ENCODE measurements at regions not wholly inside any gene's neighbourhood (a gene's known extent, or its start where the extent isn't known, plus 50 kb on each side); places are given as distances from the start of the nearest gene placed in this dataset.

- no peaks in the 10 kb centered on the region for H3K4me1 ChIP-seq (ENCODE audit: low read length)
- H3K79me2 ChIP-seq (ENCODE audit: low read length): no peaks in the 10 kb centered on the region
- no peaks in the 10 kb centered on the region for H3K36me3 ChIP-seq (replicated peaks; ENCODE audit: low read depth, low read length)
- TF ChIP-seq EZH2phosphoT487 (IDR thresholded peaks at IDR 0.05; ENCODE audit: low read depth): no peak
- TF ChIP-seq, protein P1, sequence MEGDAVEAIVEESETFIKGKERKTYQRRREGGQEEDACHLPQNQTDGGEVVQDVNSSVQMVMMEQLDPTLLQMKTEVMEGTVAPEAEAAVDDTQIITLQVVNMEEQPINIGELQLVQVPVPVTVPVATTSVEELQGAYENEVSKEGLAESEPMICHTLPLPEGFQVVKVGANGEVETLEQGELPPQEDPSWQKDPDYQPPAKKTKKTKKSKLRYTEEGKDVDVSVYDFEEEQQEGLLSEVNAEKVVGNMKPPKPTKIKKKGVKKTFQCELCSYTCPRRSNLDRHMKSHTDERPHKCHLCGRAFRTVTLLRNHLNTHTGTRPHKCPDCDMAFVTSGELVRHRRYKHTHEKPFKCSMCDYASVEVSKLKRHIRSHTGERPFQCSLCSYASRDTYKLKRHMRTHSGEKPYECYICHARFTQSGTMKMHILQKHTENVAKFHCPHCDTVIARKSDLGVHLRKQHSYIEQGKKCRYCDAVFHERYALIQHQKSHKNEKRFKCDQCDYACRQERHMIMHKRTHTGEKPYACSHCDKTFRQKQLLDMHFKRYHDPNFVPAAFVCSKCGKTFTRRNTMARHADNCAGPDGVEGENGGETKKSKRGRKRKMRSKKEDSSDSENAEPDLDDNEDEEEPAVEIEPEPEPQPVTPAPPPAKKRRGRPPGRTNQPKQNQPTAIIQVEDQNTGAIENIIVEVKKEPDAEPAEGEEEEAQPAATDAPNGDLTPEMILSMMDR (IDR thresholded peaks at IDR 0.05; ENCODE audit: low read depth, low read length): no peak
- no peaks in the 10 kb centered on the region for H3K9me3 ChIP-seq (ENCODE audit: insufficient read depth, low read length)
- no peaks in the 10 kb centered on the region for H3K27me3 ChIP-seq (ENCODE audit: low read depth, low read length)
- H2AFZ ChIP-seq (ENCODE audit: low read depth, low read length): no peak overlapping the region
- H3K27ac ChIP-seq (ENCODE audit: low read length): no peak overlapping the region
- no peak overlapping the region for H3K4me3 ChIP-seq (ENCODE audit: low read length)
- no peak overlapping the region for H3K9ac ChIP-seq (ENCODE audit: low read length)
- no peaks in the 10 kb centered on the region for H4K20me1 ChIP-seq (ENCODE audit: insufficient read depth, low read length)
- H3K4me2 ChIP-seq (ENCODE audit: low read length): no peak overlapping the region
Observed at GRCh38 chr18:52090005-52090404, 250.0 kb upstream of the DCC start.

GRCh38 chr18:52093171-52093570 is 246.8 kb upstream of the DCC start:
- H3K9ac ChIP-seq (ENCODE audit: low read length): no peak overlapping the region
- H3K4me1 ChIP-seq (ENCODE audit: low read length): no peaks in the 10 kb centered on the region
- no peak overlapping the region for H3K27ac ChIP-seq (ENCODE audit: low read length)
- H3K27me3 ChIP-seq (ENCODE audit: low read depth, low read length): no peaks in the 10 kb centered on the region
- H3K4me3 ChIP-seq (ENCODE audit: low read length): no peak overlapping the region
- H3K9me3 ChIP-seq (ENCODE audit: insufficient read depth, low read length): no peaks in the 10 kb centered on the region
- H3K79me2 ChIP-seq (ENCODE audit: low read length): no peaks in the 10 kb centered on the region
- no peak for TF ChIP-seq EZH2phosphoT487 (IDR thresholded peaks at IDR 0.05; ENCODE audit: low read depth)
- TF ChIP-seq, protein P1 (IDR thresholded peaks at IDR 0.05; ENCODE audit: low read depth, low read length): no peak
- H3K4me2 ChIP-seq (ENCODE audit: low read length): no peak overlapping the region
- H2AFZ ChIP-seq (ENCODE audit: low read depth, low read length): no peak overlapping the region
- H3K36me3 ChIP-seq (replicated peaks; ENCODE audit: low read depth, low read length): no peaks in the 10 kb centered on the region
- H4K20me1 ChIP-seq (ENCODE audit: insufficient read depth, low read length): no peaks in the 10 kb centered on the region

GRCh38 chr18:52118684-52119083 is 221.3 kb upstream of the DCC start:
- TF ChIP-seq, protein P1 (IDR thresholded peaks at IDR 0.05; ENCODE audit: low read depth, low read length): no peak
- TF ChIP-seq EZH2phosphoT487 (IDR thresholded peaks at IDR 0.05; ENCODE audit: low read depth): no peak
- Histone ChIP-seq H4K20me1 (ENCODE audit: insufficient read depth, low read length) (no peaks in the 10 kb centered on the region), H3K27me3 (ENCODE audit: low read depth, low read length) (no peaks in the 10 kb centered on the region), H3K79me2 (ENCODE audit: low read length) (no peaks in the 10 kb centered on the region), H2AFZ (ENCODE audit: low read depth, low read length) (no peak overlapping the region), H3K4me1 (ENCODE audit: low read length) (no peaks in the 10 kb centered on the region), H3K36me3 (replicated peaks; ENCODE audit: low read depth, low read length) (no peaks in the 10 kb centered on the region), H3K4me2 (ENCODE audit: low read length) (no peak overlapping the region), H3K27ac (ENCODE audit: low read length) (no peak overlapping the region), H3K9me3 (ENCODE audit: insufficient read depth, low read length) (no peaks in the 10 kb centered on the region), H3K4me3 (ENCODE audit: low read length) (no peak overlapping the region), H3K9ac (ENCODE audit: low read length) (no peak overlapping the region)

DNA sequence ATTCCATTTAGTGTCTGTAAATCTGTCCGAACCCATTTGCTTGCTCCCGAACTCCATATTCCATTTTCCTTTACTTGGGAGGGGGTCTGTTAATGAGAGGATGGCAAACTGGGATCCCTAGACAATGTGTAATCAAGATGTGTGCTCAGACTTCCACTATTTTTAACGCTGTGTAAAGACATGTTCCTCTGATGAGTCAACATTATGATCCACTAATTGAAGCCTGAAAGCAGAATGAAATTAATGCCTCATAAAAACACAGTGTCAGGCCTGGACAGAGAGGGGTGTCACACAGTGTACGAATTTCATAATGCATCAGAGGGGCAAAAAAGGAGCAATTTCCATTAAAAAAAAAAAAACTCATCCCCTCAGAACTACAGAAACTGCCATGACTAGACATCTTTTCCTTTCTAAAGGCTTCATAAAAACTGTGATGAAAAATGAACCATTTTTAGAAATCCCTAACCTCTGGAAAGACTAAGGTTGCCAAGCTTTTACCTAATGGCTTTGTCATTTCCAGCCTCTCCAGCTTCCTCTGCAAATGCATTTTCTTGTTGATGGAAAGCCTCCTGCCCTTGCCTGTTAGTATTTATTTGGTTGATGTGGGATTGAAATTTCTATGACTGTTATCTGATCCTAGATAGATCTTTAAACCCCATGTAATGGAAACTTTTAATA is 209.2 kb upstream of the DCC start:
- peaks cover 18% of the 10 kb centered on the region; the same call in 1 of the 2 replicates for H3K9me3 ChIP-seq (ENCODE audit: insufficient read depth, low read length)
- no peak overlapping the region for H2AFZ ChIP-seq (ENCODE audit: low read depth, low read length)
- no peaks in the 10 kb centered on the region for H3K27me3 ChIP-seq (ENCODE audit: low read depth, low read length)
- peaks cover 3% of the 10 kb centered on the region for H3K36me3 ChIP-seq (replicated peaks; ENCODE audit: low read depth, low read length)
- no peak overlapping the region for H3K9ac ChIP-seq (ENCODE audit: low read length)
- peaks cover 8% of the 10 kb centered on the region for H3K4me1 ChIP-seq (ENCODE audit: low read length)
- no peak for TF ChIP-seq EZH2phosphoT487 (IDR thresholded peaks at IDR 0.05; ENCODE audit: low read depth)
- TF ChIP-seq, protein P1 (IDR thresholded peaks at IDR 0.05; ENCODE audit: low read depth, low read length): no peak
- no peak overlapping the region for H3K4me3 ChIP-seq (ENCODE audit: low read length)
- no peaks in the 10 kb centered on the region for H4K20me1 ChIP-seq (ENCODE audit: insufficient read depth, low read length)
- H3K4me2 ChIP-seq (ENCODE audit: low read length): no peak overlapping the region
- H3K79me2 ChIP-seq (ENCODE audit: low read length): no peaks in the 10 kb centered on the region
- H3K27ac ChIP-seq (ENCODE audit: low read length): no peak overlapping the region
